WTC11 (cell line): ENCODE measurements at regions not wholly inside any gene's neighbourhood (a gene's known extent, or its start where the extent isn't known, plus 50 kb on each side); places are given as distances from the start of the nearest gene placed in this dataset.
"Not testable (repeated sequence)": the region's sequence is repeated elsewhere in the genome, so short reads cannot be mapped to it uniquely, and the experiment has no call there.

Experiments
- ATAC-seq: fragments of 200-7000 bp; cut with Tn5 transposase; 2 replicates; pipeline ENCODE4 v1.10.0; 2021; ENCODE audit warnings: mild to moderate bottlenecking, moderate library complexity
- CTCF ChIA-PET: fragments of 300-600 bp; sonication (Branson Sonifier 250); formaldehyde crosslinking; loops from one replicate; lab custom pipeline; 2021; ENCODE audit warnings: antibody characterized with exemption; lab: Charles Lee
- POLR2A ChIA-PET: fragments of 350-600 bp; sonication (Branson Sonifier 250); formaldehyde crosslinking; loops from one replicate; lab custom pipeline; 2021; ENCODE audit warnings: antibody characterized with exemption; lab: Charles Lee
- DNase-seq: peaks from one replicate; pipeline ENCODE4 v3.0.0; 2021; ENCODE audit warnings: low spot score
- H3K27ac Mint-ChIP-seq: 2 replicates; pipeline ENCODE4 v1.8.0; 2021; ENCODE audit warnings: mixed read lengths
- H3K27me3 Mint-ChIP-seq: 2 replicates; pipeline ENCODE4 v1.8.0; 2021; ENCODE audit warnings: low read depth, mild to moderate bottlenecking, moderate library complexity, mixed read lengths
- H3K36me3 Mint-ChIP-seq: 2 replicates; pipeline ENCODE4 v1.8.0; 2021; ENCODE audit warnings: mixed read lengths
- H3K4me1 Mint-ChIP-seq: 2 replicates; pipeline ENCODE4 v1.8.0; 2022; ENCODE audit warnings: mixed read lengths
- H3K4me3 Mint-ChIP-seq: 2 replicates; pipeline ENCODE4 v1.8.0; 2021; ENCODE audit warnings: mild to moderate bottlenecking, moderate library complexity, mixed read lengths
- H3K9me3 Mint-ChIP-seq: 2 replicates; pipeline ENCODE4 v1.8.0; 2021; ENCODE audit warnings: mixed read lengths
- ATF1 ChIP-seq: sonication (generic); formaldehyde crosslinking; IDR thresholded peaks from 2 replicates; pipeline ENCODE4 v1.8.1; 2023; ENCODE audit warnings: mild to moderate bottlenecking, moderate library complexity, missing genetic modification reagents
- CBFB ChIP-seq: sonication (generic); formaldehyde crosslinking; IDR thresholded peaks from 2 replicates; pipeline ENCODE4 v1.8.1; 2022; ENCODE audit warnings: mild to moderate bottlenecking, low read depth, missing genetic modification reagents
- CREM ChIP-seq: sonication (generic); formaldehyde crosslinking; IDR thresholded peaks from 2 replicates; pipeline ENCODE4 v1.8.1; 2022; ENCODE audit warnings: mild to moderate bottlenecking, missing genetic modification reagents, moderate library complexity
- CTCF ChIP-seq: fragments of 200-600 bp; IDR thresholded peaks from 2 replicates; pipeline ENCODE4 v1.8.0; 2022; ENCODE audit warnings: antibody characterized with exemption
- ELF4 ChIP-seq: sonication (generic); formaldehyde crosslinking; IDR thresholded peaks from 2 replicates; pipeline ENCODE4 v1.8.1; 2022; ENCODE audit warnings: low read depth, mild to moderate bottlenecking, moderate library complexity, missing genetic modification reagents
- GTF2I ChIP-seq: fragments of 250-450 bp; sonication (Bioruptor Pico); conservative IDR thresholded peaks from 2 replicates; pipeline ENCODE4 v1.4.0; 2021; ENCODE audit warnings: mild to moderate bottlenecking
- IRF2 ChIP-seq: sonication (generic); formaldehyde crosslinking; IDR thresholded peaks from 2 replicates; pipeline ENCODE4 v1.8.0; 2022; ENCODE audit warnings: low read depth, missing genetic modification reagents, borderline replicate concordance
- JAZF1 ChIP-seq: fragments of 250-450 bp; sonication (Bioruptor Pico); IDR thresholded peaks from 2 replicates; pipeline ENCODE4 v1.9.0; 2021; ENCODE audit warnings: moderate library complexity, mild to moderate bottlenecking, inconsistent platforms
- MAX ChIP-seq: sonication (generic); formaldehyde crosslinking; IDR thresholded peaks from 2 replicates; pipeline ENCODE4 v1.8.0; 2022; ENCODE audit warnings: mild to moderate bottlenecking, missing genetic modification reagents
- NR1H2 ChIP-seq: sonication (generic); formaldehyde crosslinking; IDR thresholded peaks from 2 replicates; pipeline ENCODE4 v1.9.0; 2021; ENCODE audit warnings: mild to moderate bottlenecking, moderate library complexity, missing genetic modification reagents
- RORB ChIP-seq: fragments of 250-450 bp; sonication (Bioruptor Pico); IDR thresholded peaks from 2 replicates; pipeline ENCODE4 v1.9.0; 2021; ENCODE audit warnings: mild to moderate bottlenecking
- SMAD3 ChIP-seq: sonication (generic); formaldehyde crosslinking; IDR thresholded peaks from 2 replicates; pipeline ENCODE4 v1.8.0; 2022; ENCODE audit warnings: missing genetic modification reagents, mild to moderate bottlenecking, borderline replicate concordance
- TCF7 ChIP-seq: sonication (generic); formaldehyde crosslinking; IDR thresholded peaks from 2 replicates; pipeline ENCODE4 v1.8.0; 2022; ENCODE audit warnings: mild to moderate bottlenecking, low read depth, missing genetic modification reagents, moderate library complexity
- USF1 ChIP-seq: sonication (generic); formaldehyde crosslinking; IDR thresholded peaks from 2 replicates; pipeline ENCODE4 v1.8.0; 2022; ENCODE audit warnings: mild to moderate bottlenecking, missing genetic modification reagents
- ZNF423 ChIP-seq: fragments of 250-450 bp; sonication (Bioruptor Pico); IDR thresholded peaks from 2 replicates; pipeline ENCODE4 v2.1.2; 2022; ENCODE audit warnings: mild to moderate bottlenecking, moderate library complexity

- no peak for TF ChIP-seq MAX (CRISPR knock-in tag)
- no peak for TF ChIP-seq ELF4
- no peak for TF ChIP-seq GTF2I (CRISPR knock-in tag)
- TF ChIP-seq ATF1 (CRISPR knock-in tag) = no peak
These were observed 106.3 kb upstream of the FOXA2 start (continued) for GRCh38 chr20:22690616-22691179.

- Mint-ChIP-seq H3K36me3 (peaks cover 5% of the 10 kb centered on the region; the same call in 1 of the 2 replicates), H3K27me3 (peaks cover 20% of the 10 kb centered on the region), H3K27ac (no peak overlapping the region), H3K4me3 (no peak overlapping the region)
- ChIA-PET POLR2A (no interaction called here), CTCF (interaction anchor here (0.5 to 4.3 kb wide), 106 partner anchors 8 to 665 kb away, joined by 3 to 57 read pairs (median 4); partner anchors contain the start of genes FOXA2, NXT1, SSTR4 and THBD)
- peak; percentile 80 for DNase-seq
- ATAC-seq = peak; percentile 96
- peak; percentile 77 for TF ChIP-seq CTCF
- TF ChIP-seq ZNF423 (CRISPR knock-in tag) = no peak
- TF ChIP-seq, all 79 proteins: peak for 1
- Mint-ChIP-seq H3K4me1 (peaks cover 3% of the 10 kb centered on the region), H3K9me3 (peaks cover 29% of the 10 kb centered on the region)
These were observed 107.2 kb upstream of the FOXA2 start for GRCh38 chr20:22691369-22692118.

- H3K4me1 Mint-ChIP-seq = peaks cover 2% of the 10 kb centered on the region; the same call in 1 of the 2 replicates
- no peak overlapping the region for H3K27ac Mint-ChIP-seq
- TF ChIP-seq TCF7 (CRISPR knock-in tag) (no peak), RORB (CRISPR knock-in tag) (no peak), CBFB (CRISPR knock-in tag) (no peak), USF1 (CRISPR knock-in tag) (no peak), NR1H2 (CRISPR knock-in tag) (no peak), CREM (no peak), IRF2 (CRISPR knock-in tag) (no peak), SMAD3 (CRISPR knock-in tag) (no peak), JAZF1 (no peak)
- TF ChIP-seq, all 79 proteins: peak for 0
- Mint-ChIP-seq H3K4me3 (no peak overlapping the region), H3K36me3 (peaks cover 5% of the 10 kb centered on the region; the same call in 1 of the 2 replicates), H3K9me3 (peaks cover 25% of the 10 kb centered on the region), H3K27me3 (peaks cover 20% of the 10 kb centered on the region)
- DNase-seq (no peak), ATAC-seq (no peak)
- ChIA-PET POLR2A (no interaction called here), CTCF (interaction anchor here (0.5 to 4.3 kb wide), 105 partner anchors 9 to 665 kb away, joined by 3 to 57 read pairs (median 4); partner anchors contain the start of genes FOXA2, NXT1, SSTR4 and THBD)
These were observed 107.7 kb upstream of the FOXA2 start for GRCh38 chr20:22692119-22692475.

GRCh38 chr20:22692620-22693019, 108.2 kb upstream of the FOXA2 start:
- H3K27ac Mint-ChIP-seq, H3K36me3 Mint-ChIP-seq, POLR2A ChIA-PET, H3K4me3 Mint-ChIP-seq, H3K4me1 Mint-ChIP-seq, DNase-seq, ATAC-seq: not testable (repeated sequence)
- Mint-ChIP-seq H3K9me3 (peaks cover 23% of the 10 kb centered on the region), H3K27me3 (peaks cover 15% of the 10 kb centered on the region)
- CTCF ChIA-PET = interaction anchor here (0.6 to 4.3 kb wide), 36 partner anchors 9 to 974 kb away, joined by 3 to 57 read pairs (median 6); partner anchors contain the start of genes SSTR4 and THBD
